HUES64 (cell line): ENCODE measurements at regions not wholly inside any gene's neighbourhood (a gene's known extent, or its start where the extent isn't known, plus 50 kb on each side); places are given as distances from the start of the nearest gene placed in this dataset.

Source experiments
- H3K27ac ChIP-seq: 2 replicates; pipeline ENCODE4 v1.7.0; 2013; ENCODE audit warnings: low read depth, low read length, inconsistent platforms
- H3K27me3 ChIP-seq: 2 replicates; pipeline ENCODE4 v1.6.1; 2013; ENCODE audit warnings: mild to moderate bottlenecking, low read length; ENCODE audit not compliant: insufficient read depth
- H3K36me3 ChIP-seq: 2 replicates; pipeline ENCODE4 v1.6.1; 2013; ENCODE audit warnings: mild to moderate bottlenecking, low read length; ENCODE audit not compliant: insufficient read depth
- H3K4me1 ChIP-seq: 2 replicates; pipeline ENCODE4 v1.6.1; 2013; ENCODE audit warnings: mild to moderate bottlenecking, low read length, moderate library complexity; ENCODE audit not compliant: insufficient read depth
- H3K4me3 ChIP-seq: 2 replicates; pipeline ENCODE4 v1.5.1; 2013; ENCODE audit warnings: mild to moderate bottlenecking, low read length, moderate library complexity
- H3K9ac ChIP-seq: 2 replicates; pipeline ENCODE4 v1.6.1; 2013; ENCODE audit warnings: mild to moderate bottlenecking, low read depth, low read length
- H3K9me3 ChIP-seq: 2 replicates; pipeline ENCODE4 v1.6.1; 2013; ENCODE audit warnings: low read depth, low read length; ENCODE audit not compliant: insufficient read depth
- WGBS: fragments of 150-250, 120-280 bp; methylation state at CpG from one replicate; pipeline ENCODE4 v1.1.7; 2013; ENCODE audit warnings: missing lambda C conversion rate; 5-methylcytosine and 5-hydroxymethylcytosine counted together

DNA sequence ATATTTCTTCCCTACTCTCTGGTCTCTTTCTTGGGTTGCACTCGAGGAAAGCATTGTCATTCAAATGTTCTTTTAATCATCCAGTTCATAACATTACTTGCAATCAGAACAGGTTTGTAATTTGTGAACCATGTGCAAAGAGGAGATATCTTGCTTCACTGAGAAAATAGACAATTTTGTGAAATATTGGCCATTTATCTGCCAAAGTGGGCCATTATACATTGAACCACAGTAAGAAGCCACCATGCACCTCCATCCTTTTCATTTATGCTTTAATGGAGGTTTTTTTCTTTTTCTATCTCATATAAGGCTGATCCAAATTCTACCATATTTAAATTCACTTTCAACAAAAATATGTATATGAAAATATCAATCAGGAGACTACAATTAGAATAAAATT is 335.3 kb upstream of the AADAT start:
- 73% methylated on average over 1 of the region's 1 CpG for WGBS
- Histone ChIP-seq H3K27ac (no peak overlapping the region), H3K9ac (no peak overlapping the region), H3K4me3 (no peak overlapping the region), H3K27me3 (no peaks in the 10 kb centered on the region), H3K4me1 (0 out of 2 replicates have a peak, but pooled peaks cover 5% of the 10 kb centered on the region), H3K36me3 (no peaks in the 10 kb centered on the region), H3K9me3 (no peaks in the 10 kb centered on the region)

DNA sequence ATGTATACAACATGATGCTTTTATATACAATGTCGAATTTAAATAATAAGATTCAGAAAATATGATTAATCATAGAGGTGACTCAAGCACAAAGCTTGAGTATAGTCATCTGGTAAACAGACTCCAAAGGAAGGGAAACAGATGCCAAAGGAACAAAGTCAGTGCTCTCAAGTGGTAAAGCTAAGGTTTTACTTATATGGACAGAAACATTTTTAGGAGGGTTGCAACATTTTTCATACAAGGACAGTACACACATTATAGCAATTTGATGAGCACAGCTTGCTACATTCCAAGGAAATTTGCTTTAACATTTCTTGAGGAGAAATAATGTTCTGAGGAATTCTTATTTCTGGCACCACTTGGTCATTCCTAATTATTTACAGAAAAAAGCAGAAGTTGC is 333.4 kb upstream of the AADAT start:
- no peaks in the 10 kb centered on the region for H3K4me1 ChIP-seq
- no peak overlapping the region for H3K4me3 ChIP-seq
- H3K9me3 ChIP-seq = no peaks in the 10 kb centered on the region
- no CpG with 5 or more reads among the region's 1 CpG for WGBS
- H3K36me3 ChIP-seq = no peaks in the 10 kb centered on the region
- H3K27me3 ChIP-seq = no peaks in the 10 kb centered on the region
- no peak overlapping the region for H3K9ac ChIP-seq
- H3K27ac ChIP-seq = no peak overlapping the region

DNA sequence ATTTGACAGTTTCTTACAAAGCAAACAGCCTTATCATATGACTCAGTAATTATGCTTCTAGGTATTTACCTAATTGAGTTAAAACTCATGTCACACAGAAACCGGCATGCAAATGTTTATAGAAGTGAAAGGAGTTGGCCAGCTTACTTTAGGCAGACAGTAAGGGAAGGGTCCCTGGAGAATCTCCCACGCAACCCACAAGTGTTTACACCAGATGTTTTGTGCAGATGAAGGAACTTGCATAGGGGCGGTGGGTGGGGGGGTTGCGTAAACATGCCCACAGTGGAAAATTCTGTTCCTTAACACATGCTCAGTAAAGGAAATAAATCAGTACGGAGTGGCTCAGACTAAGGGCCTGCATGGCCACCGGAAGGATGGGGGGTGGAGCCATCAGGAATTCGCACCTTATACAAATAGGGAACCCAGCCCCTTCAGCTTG is 330.5 kb upstream of the AADAT start:
- Histone ChIP-seq H3K36me3 (no peaks in the 10 kb centered on the region), H3K27ac (no peak overlapping the region), H3K9me3 (no peaks in the 10 kb centered on the region), H3K4me1 (no peaks in the 10 kb centered on the region), H3K9ac (no peak overlapping the region), H3K4me3 (no peak overlapping the region), H3K27me3 (no peaks in the 10 kb centered on the region)
- WGBS = 96% methylated on average over 7 of the region's 7 CpGs

DNA sequence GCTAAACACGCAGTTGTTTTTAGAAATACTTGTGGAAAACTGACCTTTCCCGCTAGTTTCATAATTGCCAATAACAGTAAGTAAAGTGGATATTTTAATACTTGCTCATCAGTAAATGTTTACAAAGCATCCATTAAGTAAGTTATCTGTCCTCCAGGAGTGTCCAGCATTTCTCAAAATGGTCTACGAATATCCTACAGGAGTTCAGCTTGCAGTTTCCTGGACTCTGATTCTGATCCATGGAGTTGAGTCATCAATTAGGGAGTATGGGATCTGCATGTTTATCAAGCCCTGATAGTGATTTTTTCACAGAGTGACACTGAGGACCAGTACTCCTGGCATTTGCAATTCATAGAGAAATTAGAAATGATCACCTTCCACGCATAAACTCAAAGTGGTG is 325.2 kb upstream of the AADAT start:
- Histone ChIP-seq H3K9me3 (no peaks in the 10 kb centered on the region), H3K36me3 (no peaks in the 10 kb centered on the region), H3K27ac (no peak overlapping the region), H3K27me3 (no peaks in the 10 kb centered on the region), H3K4me1 (no peaks in the 10 kb centered on the region), H3K9ac (no peak overlapping the region), H3K4me3 (no peak overlapping the region)
- 97% methylated on average over 4 of the region's 4 CpGs for WGBS

DNA sequence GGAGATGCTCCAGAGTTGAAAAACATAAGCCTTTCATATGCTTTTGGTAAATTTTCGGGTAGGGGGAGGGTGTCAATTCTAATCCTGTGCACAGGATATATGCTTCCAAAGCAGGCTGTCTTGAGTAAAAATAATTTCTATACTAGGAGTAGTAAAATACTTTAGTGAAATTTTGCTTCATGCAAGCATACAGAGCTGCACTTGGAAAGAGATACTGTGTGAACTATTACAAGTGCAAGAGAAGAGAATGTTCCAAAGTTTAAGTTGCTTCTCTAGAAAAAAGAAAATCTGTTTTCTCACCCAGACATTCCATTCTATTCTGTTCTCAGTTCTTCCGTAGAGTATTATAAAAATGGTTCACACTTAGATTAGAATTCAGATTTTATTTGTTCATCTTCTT is 324.6 kb upstream of the AADAT start:
- Histone ChIP-seq H3K36me3 (no peaks in the 10 kb centered on the region), H3K9ac (no peak overlapping the region), H3K27ac (no peak overlapping the region), H3K9me3 (no peaks in the 10 kb centered on the region), H3K4me1 (no peaks in the 10 kb centered on the region), H3K4me3 (no peak overlapping the region), H3K27me3 (no peaks in the 10 kb centered on the region)
- 64% methylated on average over 1 of the region's 2 CpGs for WGBS

DNA sequence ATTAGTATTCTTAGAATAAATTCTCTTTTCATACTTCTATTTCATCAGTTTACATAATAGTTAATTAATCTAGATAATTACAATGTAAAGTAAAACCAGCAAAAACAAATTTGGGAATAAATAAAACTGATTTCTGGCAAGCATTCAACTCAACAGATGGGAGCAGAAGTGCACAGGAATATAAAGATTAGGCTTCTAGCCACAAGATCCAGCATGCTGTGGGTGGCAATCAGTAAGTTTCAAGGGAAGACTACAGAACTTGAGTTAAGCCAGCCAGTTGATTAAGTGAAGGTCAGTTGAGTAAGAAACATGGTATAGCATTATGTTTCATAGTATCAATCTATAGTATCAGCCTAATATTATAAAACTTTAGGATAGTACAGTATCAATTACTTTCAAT is 324.2 kb upstream of the AADAT start:
- Histone ChIP-seq H3K4me3 (no peak overlapping the region), H3K9ac (no peak overlapping the region), H3K36me3 (no peaks in the 10 kb centered on the region), H3K9me3 (no peaks in the 10 kb centered on the region), H3K27ac (no peak overlapping the region), H3K27me3 (no peaks in the 10 kb centered on the region), H3K4me1 (no peaks in the 10 kb centered on the region)

DNA sequence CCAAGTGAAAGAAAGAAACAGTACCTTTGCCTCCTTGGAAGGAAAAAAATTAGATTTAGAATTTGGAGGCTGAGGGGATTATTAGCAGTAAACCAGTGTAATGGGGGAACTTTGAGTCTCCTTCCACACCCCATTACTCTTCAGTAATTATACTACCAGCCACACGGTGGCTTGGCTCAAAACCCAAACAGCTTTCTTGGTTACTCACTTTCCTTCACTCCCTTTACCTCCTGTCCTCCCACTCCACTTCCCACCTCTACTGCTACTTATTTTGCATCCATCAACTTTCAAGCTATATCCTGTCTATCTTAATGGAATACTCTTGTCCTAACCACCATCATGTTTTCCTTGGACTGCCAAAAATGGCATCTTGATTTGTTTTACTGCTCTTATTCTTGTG is 310.6 kb upstream of the AADAT start:
- Histone ChIP-seq H3K27me3 (no peaks in the 10 kb centered on the region), H3K4me3 (no peak overlapping the region), H3K9ac (no peak overlapping the region), H3K9me3 (no peaks in the 10 kb centered on the region), H3K36me3 (no peaks in the 10 kb centered on the region), H3K4me1 (no peaks in the 10 kb centered on the region), H3K27ac (no peak overlapping the region)
- 37% methylated on average over 1 of the region's 1 CpG for WGBS

DNA sequence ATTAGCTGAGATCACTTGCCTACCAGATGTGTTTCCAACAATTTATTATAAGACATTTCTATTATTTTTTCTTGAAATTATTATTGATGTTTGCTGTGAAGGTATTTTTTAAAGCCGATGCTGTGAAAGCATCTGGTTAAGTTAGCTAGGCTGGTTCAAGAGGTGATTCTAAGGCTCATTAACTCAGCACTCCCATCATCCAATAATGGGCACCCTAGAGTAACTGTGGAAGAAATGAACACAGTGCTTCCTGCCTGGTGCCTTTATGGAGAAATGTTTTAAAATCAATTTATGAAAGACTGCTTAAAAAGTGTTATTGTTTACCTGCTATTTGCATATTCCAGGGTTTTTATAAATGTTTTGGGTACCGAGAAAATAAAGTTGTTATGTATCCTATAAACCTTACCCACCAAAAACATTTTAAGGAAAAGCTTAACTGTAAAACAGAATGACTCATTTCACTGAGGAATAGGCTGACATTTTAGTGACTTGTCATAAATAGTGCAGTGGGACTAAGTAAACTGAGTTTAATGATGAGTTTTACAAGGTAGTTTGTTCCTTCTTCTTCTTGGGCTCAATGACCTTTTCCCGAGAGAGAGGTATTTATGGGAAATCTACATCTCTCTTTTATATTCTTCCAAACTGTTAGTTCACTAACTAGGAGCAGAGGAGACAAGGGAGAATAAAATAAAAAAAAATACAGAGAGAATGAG is 310.0 kb upstream of the AADAT start:
- H3K9me3 ChIP-seq = no peaks in the 10 kb centered on the region
- H3K27ac ChIP-seq = no peak overlapping the region
- no peaks in the 10 kb centered on the region for H3K4me1 ChIP-seq
- H3K9ac ChIP-seq = no peak overlapping the region
- WGBS = no CpG with 5 or more reads among the region's 3 CpGs
- H3K4me3 ChIP-seq = no peak overlapping the region
- no peaks in the 10 kb centered on the region for H3K36me3 ChIP-seq
- H3K27me3 ChIP-seq = no peaks in the 10 kb centered on the region

DNA sequence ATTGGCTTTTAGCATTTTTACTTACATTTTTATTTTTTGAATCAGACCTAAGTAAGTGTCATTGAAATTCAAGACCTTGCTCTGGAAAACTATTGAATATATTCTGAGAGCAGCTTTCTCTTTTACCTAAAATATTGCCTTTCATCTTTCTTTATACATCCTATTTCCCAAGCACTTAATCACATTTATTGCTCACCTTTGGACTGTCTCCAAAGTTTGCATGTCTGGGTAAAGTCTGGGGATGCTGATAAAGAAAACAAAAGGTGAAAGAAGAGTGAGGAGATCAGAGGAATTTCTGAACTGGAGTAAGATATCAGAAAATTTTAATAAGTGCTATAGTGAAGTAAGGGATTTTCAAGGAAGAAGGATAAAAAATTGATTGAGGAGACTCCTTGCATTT is 308.5 kb upstream of the AADAT start:
- Histone ChIP-seq H3K9ac (no peak overlapping the region), H3K4me1 (no peaks in the 10 kb centered on the region), H3K27ac (no peak overlapping the region), H3K36me3 (no peaks in the 10 kb centered on the region), H3K27me3 (no peaks in the 10 kb centered on the region), H3K4me3 (no peak overlapping the region), H3K9me3 (no peaks in the 10 kb centered on the region)

DNA sequence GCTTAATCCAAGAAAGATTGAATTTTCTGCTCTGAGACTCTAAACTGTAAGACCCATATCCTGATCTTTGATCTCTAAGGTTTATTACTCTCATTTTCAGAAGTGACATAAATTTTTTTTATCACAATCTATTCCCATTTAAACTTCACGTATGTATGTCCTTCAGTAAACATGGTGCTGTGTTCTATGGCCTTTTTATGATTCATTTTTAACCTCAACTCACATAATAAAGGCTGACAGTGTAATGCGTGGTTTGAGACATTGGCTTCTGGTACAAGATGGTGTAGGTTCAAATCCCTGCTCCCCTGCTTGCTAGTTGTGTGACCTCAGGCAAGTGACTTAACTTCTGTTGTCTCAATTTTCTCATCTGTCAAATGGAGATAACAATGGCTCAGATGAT is 306.0 kb upstream of the AADAT start:
- Histone ChIP-seq H3K9ac (no peak overlapping the region), H3K27me3 (no peaks in the 10 kb centered on the region), H3K9me3 (no peaks in the 10 kb centered on the region), H3K4me1 (no peaks in the 10 kb centered on the region), H3K36me3 (no peaks in the 10 kb centered on the region), H3K27ac (no peak overlapping the region), H3K4me3 (no peak overlapping the region)
- WGBS = 100% methylated on average over 1 of the region's 2 CpGs

DNA sequence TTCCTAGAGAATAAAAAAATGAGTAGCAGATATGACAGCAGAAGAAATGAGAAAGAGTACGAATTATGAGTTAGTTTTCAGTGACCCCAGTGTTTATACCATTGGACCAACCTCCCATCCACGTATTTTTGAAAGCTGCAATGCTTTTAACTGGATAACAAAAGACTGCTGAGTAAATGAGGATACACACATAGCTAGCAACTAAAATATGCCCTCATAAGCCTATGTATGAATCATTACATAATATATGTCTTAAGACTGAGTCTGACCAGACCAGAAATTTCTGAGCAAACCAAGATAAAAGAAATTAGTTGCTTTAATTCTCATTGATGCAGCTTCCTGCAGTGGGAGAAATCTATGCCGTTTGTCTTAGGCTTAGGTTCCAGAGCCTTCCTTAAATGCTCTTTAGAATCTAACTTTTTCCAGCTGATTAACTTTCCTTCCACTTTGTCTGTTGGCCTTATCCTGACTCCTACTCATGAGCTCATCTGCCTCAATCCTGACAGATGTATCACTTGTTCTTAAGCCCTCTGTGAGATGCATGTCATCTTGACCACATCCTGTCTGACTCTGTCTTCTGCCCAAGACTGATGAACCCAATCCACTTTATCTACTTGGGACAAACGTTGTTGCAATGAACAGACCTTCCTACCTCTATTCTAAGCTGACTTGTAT is 301.4 kb upstream of the AADAT start:
- no peaks in the 10 kb centered on the region for H3K36me3 ChIP-seq
- 80% methylated on average over 4 of the region's 4 CpGs for WGBS
- no peaks in the 10 kb centered on the region for H3K27me3 ChIP-seq
- no peaks in the 10 kb centered on the region for H3K4me1 ChIP-seq
- H3K9ac ChIP-seq = no peak overlapping the region
- H3K27ac ChIP-seq = no peak overlapping the region
- H3K4me3 ChIP-seq = no peak overlapping the region
- H3K9me3 ChIP-seq = no peaks in the 10 kb centered on the region

DNA sequence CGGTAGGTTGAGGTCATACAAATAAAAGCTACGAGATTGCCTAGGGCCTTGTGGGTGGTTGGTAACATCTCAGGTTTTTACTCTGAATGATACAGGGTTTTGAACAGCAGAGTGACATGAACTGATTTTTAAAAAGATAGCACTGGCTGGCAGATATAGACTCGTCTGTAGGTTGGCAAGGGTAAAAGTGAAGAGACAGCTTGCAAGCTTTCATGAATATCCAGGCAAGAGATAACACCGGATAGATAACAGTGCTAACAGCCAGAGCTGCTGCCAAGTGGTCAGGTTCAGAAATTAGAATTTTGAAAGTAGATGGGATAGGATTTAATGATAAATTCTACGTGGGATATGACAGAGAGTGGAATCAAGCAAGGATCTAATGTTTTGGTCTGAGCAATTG is 299.7 kb upstream of the AADAT start:
- H3K4me1 ChIP-seq = no peaks in the 10 kb centered on the region
- no peaks in the 10 kb centered on the region for H3K27me3 ChIP-seq
- H3K9me3 ChIP-seq = no peaks in the 10 kb centered on the region
- H3K36me3 ChIP-seq = no peaks in the 10 kb centered on the region
- H3K27ac ChIP-seq = no peak overlapping the region
- no peak overlapping the region for H3K9ac ChIP-seq
- 56% methylated on average over 5 of the region's 5 CpGs for WGBS
- H3K4me3 ChIP-seq = no peak overlapping the region
